ENCODE measurements at regions not wholly inside any gene's neighbourhood (a gene's known extent, or its start where the extent isn't known, plus 50 kb on each side); places are given as distances from the start of the nearest gene placed in this dataset.

- TF ChIP-seq CTCF (IDR thresholded peaks at IDR 0.05) (no peak), EP300 (IDR thresholded peaks at IDR 0.05) (no peak), POLR2A (IDR thresholded peaks at IDR 0.05) (no peak), POLR2AphosphoS5 (IDR thresholded peaks at IDR 0.05) (no peak)
Observed at GRCh38 chr5:6202968-6203365, 175.4 kb downstream of the MED10 start.

All from gastroesophageal sphincter (tissue), 3 donors.